Epidermal melanocyte (primary cell): ENCODE measurements at regions not wholly inside any gene's neighbourhood (a gene's known extent, or its start where the extent isn't known, plus 50 kb on each side); places are given as distances from the start of the nearest gene placed in this dataset.
"Not testable (repeated sequence)": the region's sequence is repeated elsewhere in the genome, so short reads cannot be mapped to it uniquely, and the experiment has no call there.

Experiments
- DNase-seq: peaks from one replicate; pipeline ENCODE4 v3.0.0; 2011; ENCODE audit warnings: low spot score; ENCODE audit not compliant: insufficient read length

GRCh38 chr16:17748044-17748719, 277.4 kb upstream of the XYLT1 start:
- DNase-seq, result no peak

GRCh38 chr16:17747081-17747756, 276.5 kb upstream of the XYLT1 start:
- DNase-seq, result no peak

- DNase-seq, result no peak
Observed at GRCh38 chr16:17744921-17745572, 274.3 kb upstream of the XYLT1 start.

GRCh38 chr16:17743578-17743977, 272.8 kb upstream of the XYLT1 start:
- DNase-seq, result no peak

- DNase-seq, result no peak
Observed at GRCh38 chr16:17743158-17743557, 272.4 kb upstream of the XYLT1 start.

GRCh38 chr16:17735099-17735498, 264.3 kb upstream of the XYLT1 start:
- DNase-seq, result not testable (repeated sequence)

- no peak for DNase-seq
Observed at GRCh38 chr16:17729820-17730219, 259.1 kb upstream of the XYLT1 start.

- DNase-seq, result no peak
Observed at GRCh38 chr16:17728196-17728595, 257.4 kb upstream of the XYLT1 start.

- no peak for DNase-seq
Observed at GRCh38 chr16:17724242-17724898, 253.6 kb upstream of the XYLT1 start.

- DNase-seq, result no peak
Observed at GRCh38 chr16:17723531-17724134, 252.9 kb upstream of the XYLT1 start.

GRCh38 chr16:17718495-17718894, 247.7 kb upstream of the XYLT1 start:
- DNase-seq, result no peak

GRCh38 chr16:17705847-17706246, 235.1 kb upstream of the XYLT1 start:
- DNase-seq, result no peak

- no peak for DNase-seq
Observed at GRCh38 chr16:17696616-17697015, 225.9 kb upstream of the XYLT1 start.

- no peak for DNase-seq
Observed at GRCh38 chr16:17692484-17692883, 221.7 kb upstream of the XYLT1 start.

- no peak for DNase-seq
Observed at GRCh38 chr16:17691899-17692176, 221.1 kb upstream of the XYLT1 start.

GRCh38 chr16:17691106-17691898, 220.5 kb upstream of the XYLT1 start:
- DNase-seq, result no peak

GRCh38 chr16:17685447-17685846, 214.7 kb upstream of the XYLT1 start:
- DNase-seq, result no peak

- no peak for DNase-seq
Observed at GRCh38 chr16:17683281-17683680, 212.5 kb upstream of the XYLT1 start.

- no peak for DNase-seq
Observed at GRCh38 chr16:17676171-17676570, 205.4 kb upstream of the XYLT1 start.

- no peak for DNase-seq
Observed at GRCh38 chr16:17668386-17668785, 197.6 kb upstream of the XYLT1 start.

GRCh38 chr16:17666293-17666692, 195.5 kb upstream of the XYLT1 start:
- DNase-seq, result no peak
